ENCODE measurements at regions not wholly inside any gene's neighbourhood (a gene's known extent, or its start where the extent isn't known, plus 50 kb on each side); places are given as distances from the start of the nearest gene placed in this dataset.

- TF ChIP-seq TSHZ2 (CRISPR knock-in tag; IDR thresholded peaks at IDR 0.05) = no peak
- no peak for TF ChIP-seq CSRNP3 (CRISPR knock-in tag; IDR thresholded peaks at IDR 0.05)
- TF ChIP-seq OSR1 (CRISPR knock-in tag; IDR thresholded peaks at IDR 0.05) = no peak
- no peak for TF ChIP-seq ZNF70 (CRISPR knock-in tag; IDR thresholded peaks at IDR 0.05)
- no peak for TF ChIP-seq RARB (CRISPR knock-in tag; IDR thresholded peaks at IDR 0.05)
- no peak for TF ChIP-seq ZFP30 (CRISPR knock-in tag; IDR thresholded peaks at IDR 0.05)
- TF ChIP-seq BACH2 (CRISPR knock-in tag; IDR thresholded peaks at IDR 0.05; ENCODE audit: borderline replicate concordance) = no peak
- no peak for ATAC-seq
Observed at GRCh38 chr6:164068527-164068926, 654.0 kb downstream of the QKI start.

- no peak for ATAC-seq
- TF ChIP-seq PPARA (CRISPR knock-in tag; IDR thresholded peaks at IDR 0.05; ENCODE audit: borderline replicate concordance) (no peak), ZFP30 (CRISPR knock-in tag; IDR thresholded peaks at IDR 0.05) (no peak)
Observed at GRCh38 chr6:164066766-164067165, 652.2 kb downstream of the QKI start.

GRCh38 chr6:164066335-164066734 is 651.8 kb downstream of the QKI start:
- no peak for TF ChIP-seq ZNF565 (CRISPR knock-in tag; conservative IDR thresholded peaks at IDR 0.05; ENCODE audit: low read depth)
- TF ChIP-seq ZNF70 (CRISPR knock-in tag; IDR thresholded peaks at IDR 0.05) = no peak
- TF ChIP-seq ESRRG (CRISPR knock-in tag; IDR thresholded peaks at IDR 0.05) = no peak
- no peak for TF ChIP-seq TSHZ2 (CRISPR knock-in tag; IDR thresholded peaks at IDR 0.05)
- no peak for TF ChIP-seq CREB5 (CRISPR knock-in tag; IDR thresholded peaks at IDR 0.05; ENCODE audit: low read depth)
- no peak for TF ChIP-seq ZNF8 (CRISPR knock-in tag; IDR thresholded peaks at IDR 0.05)
- no peak for ATAC-seq

- no peak for TF ChIP-seq TCF4 (CRISPR knock-in tag; IDR thresholded peaks at IDR 0.05; ENCODE audit: borderline replicate concordance)
- no peak for TF ChIP-seq CREB5 (CRISPR knock-in tag; IDR thresholded peaks at IDR 0.05; ENCODE audit: low read depth)
- TF ChIP-seq PPARA (CRISPR knock-in tag; IDR thresholded peaks at IDR 0.05; ENCODE audit: borderline replicate concordance) = no peak
- TF ChIP-seq ISL1 (CRISPR knock-in tag; IDR thresholded peaks at IDR 0.05) = no peak
- TF ChIP-seq ARNTL (CRISPR knock-in tag; IDR thresholded peaks at IDR 0.05; ENCODE audit: borderline replicate concordance, low read depth) = no peak
- no peak for TF ChIP-seq ZFP30 (CRISPR knock-in tag; IDR thresholded peaks at IDR 0.05)
- ATAC-seq = no peak
Observed at GRCh38 chr6:164063346-164063745, 648.8 kb downstream of the QKI start.

- ATAC-seq = no peak
- TF ChIP-seq SNAI2 (CRISPR knock-in tag; IDR thresholded peaks at IDR 0.05) = no peak
- TF ChIP-seq RARB (CRISPR knock-in tag; IDR thresholded peaks at IDR 0.05) = no peak
- TF ChIP-seq ZNF70 (CRISPR knock-in tag; IDR thresholded peaks at IDR 0.05) = no peak
- TF ChIP-seq ZFP30 (CRISPR knock-in tag; IDR thresholded peaks at IDR 0.05) = no peak
- no peak for TF ChIP-seq ZNF565 (CRISPR knock-in tag; conservative IDR thresholded peaks at IDR 0.05; ENCODE audit: low read depth)
- no peak for TF ChIP-seq TOX (CRISPR knock-in tag; IDR thresholded peaks at IDR 0.05; ENCODE audit: borderline replicate concordance)
- no peak for TF ChIP-seq GLIS3 (CRISPR knock-in tag; IDR thresholded peaks at IDR 0.05)
- TF ChIP-seq ZC3H10 (CRISPR knock-in tag; IDR thresholded peaks at IDR 0.05) = no peak
- TF ChIP-seq BACH2 (CRISPR knock-in tag; IDR thresholded peaks at IDR 0.05; ENCODE audit: borderline replicate concordance) = no peak
- TF ChIP-seq CREB5 (CRISPR knock-in tag; IDR thresholded peaks at IDR 0.05; ENCODE audit: low read depth) = no peak
- no peak for TF ChIP-seq CSDC2 (CRISPR knock-in tag; IDR thresholded peaks at IDR 0.05)
- TF ChIP-seq PATZ1 (CRISPR knock-in tag; IDR thresholded peaks at IDR 0.05; ENCODE audit: borderline replicate concordance) = no peak
Observed at GRCh38 chr6:164062872-164063271, 648.4 kb downstream of the QKI start.

Data from SK-N-SH treated with all-trans-retinoic acid at 6 μM for 48 hours (cell line).